ENCODE measurements at regions not wholly inside any gene's neighbourhood (a gene's known extent, or its start where the extent isn't known, plus 50 kb on each side); places are given as distances from the start of the nearest gene placed in this dataset. TPM values are rescaled to one million over a fixed set of nuclear protein-coding genes. Genes with fewer than 3 reads are reported as not detected.

DNA sequence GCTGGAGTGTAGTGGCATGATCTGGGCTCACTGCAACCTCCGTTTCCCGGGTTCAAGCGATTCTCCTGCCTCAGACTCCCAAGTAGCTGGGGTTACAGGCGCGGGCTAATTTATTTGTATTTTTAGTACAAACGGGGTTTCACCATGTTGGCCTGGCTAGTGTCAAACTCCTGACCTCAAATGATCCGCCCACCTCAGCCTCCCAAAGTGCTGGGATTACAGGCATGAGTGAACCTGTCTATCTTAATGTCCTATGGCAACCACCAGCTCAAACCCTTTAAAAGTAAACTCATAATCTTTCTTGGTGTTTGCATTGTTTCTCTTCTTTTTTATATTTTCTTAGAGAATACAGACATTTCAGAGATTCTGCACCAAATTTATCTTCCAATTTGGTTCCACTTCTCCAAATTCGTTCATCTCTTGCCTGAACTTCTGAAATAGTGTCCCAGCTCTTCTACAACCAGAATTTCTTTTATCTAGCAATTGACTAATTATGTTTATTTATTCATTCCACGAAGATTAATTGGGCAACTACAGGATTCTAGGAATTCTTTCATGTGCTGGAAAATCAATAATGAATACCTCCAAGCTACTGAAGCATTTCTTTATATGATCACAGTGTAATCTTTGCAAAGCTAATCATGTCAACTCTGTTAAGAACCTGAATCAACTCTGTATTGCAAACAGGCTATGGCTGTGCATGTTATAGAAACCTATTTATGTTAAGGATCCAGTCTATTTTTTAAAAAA is 60.0 kb upstream of the TYRP1 start:
- Histone ChIP-seq H4K20me1 (ENCODE audit: insufficient read depth, low read length) (no peaks in the 10 kb centered on the region), H3K4me1 (ENCODE audit: insufficient read depth, low read length) (no peaks in the 10 kb centered on the region), H3K27me3 (ENCODE audit: insufficient read depth, low read length) (no peaks in the 10 kb centered on the region), H3K4me2 (ENCODE audit: insufficient read depth, low read length) (no peak overlapping the region), H3K9me3 (ENCODE audit: low read depth, low read length) (no peaks in the 10 kb centered on the region), H3K79me2 (ENCODE audit: insufficient read depth, low read length) (no peaks in the 10 kb centered on the region), H3K36me3 (ENCODE audit: insufficient read depth, low read length) (no peaks in the 10 kb centered on the region), H3K27ac (ENCODE audit: low read depth, low read length) (no peak overlapping the region), H3K4me3 (ENCODE audit: insufficient read depth, low read length) (no peak overlapping the region), H2AFZ (ENCODE audit: low read length) (no peak overlapping the region)
- DNase-seq (ENCODE audit: insufficient read length, low spot score, missing footprints): no peak
- TF ChIP-seq, protein P1, sequence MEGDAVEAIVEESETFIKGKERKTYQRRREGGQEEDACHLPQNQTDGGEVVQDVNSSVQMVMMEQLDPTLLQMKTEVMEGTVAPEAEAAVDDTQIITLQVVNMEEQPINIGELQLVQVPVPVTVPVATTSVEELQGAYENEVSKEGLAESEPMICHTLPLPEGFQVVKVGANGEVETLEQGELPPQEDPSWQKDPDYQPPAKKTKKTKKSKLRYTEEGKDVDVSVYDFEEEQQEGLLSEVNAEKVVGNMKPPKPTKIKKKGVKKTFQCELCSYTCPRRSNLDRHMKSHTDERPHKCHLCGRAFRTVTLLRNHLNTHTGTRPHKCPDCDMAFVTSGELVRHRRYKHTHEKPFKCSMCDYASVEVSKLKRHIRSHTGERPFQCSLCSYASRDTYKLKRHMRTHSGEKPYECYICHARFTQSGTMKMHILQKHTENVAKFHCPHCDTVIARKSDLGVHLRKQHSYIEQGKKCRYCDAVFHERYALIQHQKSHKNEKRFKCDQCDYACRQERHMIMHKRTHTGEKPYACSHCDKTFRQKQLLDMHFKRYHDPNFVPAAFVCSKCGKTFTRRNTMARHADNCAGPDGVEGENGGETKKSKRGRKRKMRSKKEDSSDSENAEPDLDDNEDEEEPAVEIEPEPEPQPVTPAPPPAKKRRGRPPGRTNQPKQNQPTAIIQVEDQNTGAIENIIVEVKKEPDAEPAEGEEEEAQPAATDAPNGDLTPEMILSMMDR (IDR thresholded peaks at IDR 0.05; ENCODE audit: extremely low read depth, low read depth, low read length): no peak

DNA sequence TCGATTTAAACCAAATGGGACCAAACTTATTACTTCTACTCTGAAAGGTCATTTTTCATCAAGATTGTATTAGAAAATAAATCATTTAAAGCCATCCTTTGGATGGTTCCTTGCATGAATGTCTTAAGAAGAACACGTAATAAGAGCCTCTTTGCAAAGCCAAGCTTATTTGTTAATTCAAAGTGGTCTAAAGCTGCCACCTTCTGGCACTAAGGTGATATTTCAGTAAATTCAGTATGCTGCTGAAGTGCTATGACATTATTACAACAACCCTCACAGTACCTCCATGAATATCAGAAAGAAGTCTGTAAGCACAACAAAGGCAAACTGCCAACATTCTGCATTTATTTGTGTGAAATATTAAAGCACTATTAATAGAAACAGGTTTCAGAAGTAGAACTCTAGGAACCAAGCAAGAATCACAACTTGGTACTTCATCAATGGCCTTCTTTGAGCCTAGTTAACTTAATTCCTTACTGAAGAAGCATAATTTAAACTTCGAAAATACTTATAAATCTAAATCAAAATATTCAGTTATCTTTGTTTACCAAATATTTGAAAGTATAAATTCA is 53.1 kb upstream of the TYRP1 start:
- H3K36me3 ChIP-seq (ENCODE audit: insufficient read depth, low read length): no peaks in the 10 kb centered on the region
- no peaks in the 10 kb centered on the region for H3K27me3 ChIP-seq (ENCODE audit: insufficient read depth, low read length)
- H3K4me2 ChIP-seq (ENCODE audit: insufficient read depth, low read length): no peak overlapping the region
- no peaks in the 10 kb centered on the region for H4K20me1 ChIP-seq (ENCODE audit: insufficient read depth, low read length)
- H2AFZ ChIP-seq (ENCODE audit: low read length): no peak overlapping the region
- H3K9me3 ChIP-seq (ENCODE audit: low read depth, low read length): no peaks in the 10 kb centered on the region
- no peak overlapping the region for H3K27ac ChIP-seq (ENCODE audit: low read depth, low read length)
- TF ChIP-seq, protein P1 (IDR thresholded peaks at IDR 0.05; ENCODE audit: extremely low read depth, low read depth, low read length): peak; percentile 50
- H3K4me1 ChIP-seq (ENCODE audit: insufficient read depth, low read length): no peaks in the 10 kb centered on the region
- no peak overlapping the region for H3K4me3 ChIP-seq (ENCODE audit: insufficient read depth, low read length)
- no peak for DNase-seq (ENCODE audit: insufficient read length, low spot score, missing footprints)
- H3K79me2 ChIP-seq (ENCODE audit: insufficient read depth, low read length): no peaks in the 10 kb centered on the region

DNA sequence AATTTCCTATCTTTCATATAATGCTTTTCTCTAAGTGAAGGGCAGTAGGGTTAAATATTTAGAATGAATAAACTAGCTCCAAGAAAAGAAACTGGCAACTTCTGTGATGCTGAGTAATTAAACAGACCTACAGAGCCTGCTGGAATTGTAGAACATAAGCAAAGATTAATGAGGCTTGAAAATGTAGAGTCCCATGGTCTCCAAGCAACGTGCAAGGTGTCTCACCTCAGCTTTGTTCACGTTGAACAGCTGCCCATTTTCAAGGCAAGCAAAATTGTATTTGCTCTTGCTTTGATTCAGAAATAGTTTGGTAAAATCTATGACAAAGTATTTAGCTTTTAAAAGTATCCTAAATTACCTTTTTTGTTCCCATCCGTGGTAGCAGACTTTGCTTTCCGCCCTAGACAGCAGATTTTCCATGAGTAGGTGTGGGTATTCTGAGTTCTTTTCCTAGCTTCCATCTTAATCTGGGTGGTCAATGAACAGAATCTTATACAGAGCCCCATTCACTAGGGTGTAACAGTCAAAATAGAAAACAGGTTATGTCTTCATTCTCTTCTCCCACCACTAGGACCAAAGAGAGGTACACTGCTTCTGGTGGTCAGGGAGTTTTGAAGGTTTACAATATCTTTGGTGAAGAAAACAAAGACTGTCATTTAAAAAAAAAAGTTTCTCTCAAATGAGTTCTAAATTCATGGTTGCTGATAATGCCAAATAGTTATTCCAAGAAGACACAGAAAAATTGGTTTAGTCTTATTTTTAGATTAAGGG is 52.1 kb upstream of the TYRP1 start:
- Histone ChIP-seq H2AFZ (ENCODE audit: low read length) (no peak overlapping the region), H3K27me3 (ENCODE audit: insufficient read depth, low read length) (no peaks in the 10 kb centered on the region)

More for the DNA sequence above, 52.1 kb upstream of the TYRP1 start:
- Histone ChIP-seq H3K9me3 (ENCODE audit: low read depth, low read length) (no peaks in the 10 kb centered on the region), H3K36me3 (ENCODE audit: insufficient read depth, low read length) (no peaks in the 10 kb centered on the region), H3K4me3 (ENCODE audit: insufficient read depth, low read length) (no peak overlapping the region), H3K4me2 (ENCODE audit: insufficient read depth, low read length) (no peak overlapping the region), H3K79me2 (ENCODE audit: insufficient read depth, low read length) (no peaks in the 10 kb centered on the region), H3K4me1 (ENCODE audit: insufficient read depth, low read length) (no peaks in the 10 kb centered on the region), H4K20me1 (ENCODE audit: insufficient read depth, low read length) (no peaks in the 10 kb centered on the region), H3K27ac (ENCODE audit: low read depth, low read length) (no peak overlapping the region)
- TF ChIP-seq, protein P1 (IDR thresholded peaks at IDR 0.05; ENCODE audit: extremely low read depth, low read depth, low read length): no peak
- no peak for DNase-seq (ENCODE audit: insufficient read length, low spot score, missing footprints)

Small RNA genes lying in the stretch of these regions (small RNA-seq; reads per million reads assigned to genes)
- gene AL161788.1 (not detected), gene AL162413.1 (not detected), gene AL592227.1 (not detected), gene RNU2-47P (0.22 reads per million)

Data from osteoblast (primary cell).